Loucy (cell line): ENCODE measurements at regions not wholly inside any gene's neighbourhood (a gene's known extent, or its start where the extent isn't known, plus 50 kb on each side); places are given as distances from the start of the nearest gene placed in this dataset.

Source experiments
- EZH2phosphoT487 ChIP-seq: fragments of 200-600 bp; IDR thresholded peaks from 2 replicates; pipeline ENCODE4 v1.6.1; 2018; ENCODE audit warnings: antibody characterized with exemption, mild to moderate bottlenecking, moderate library complexity, borderline replicate concordance
- TF ChIP-seq, protein P1 (sequence below): fragments of 200-600 bp; sonication (generic); conservative IDR thresholded peaks from 2 replicates; pipeline ENCODE4 v1.5.1; 2014; ENCODE audit warnings: mild to moderate bottlenecking, antibody characterized with exemption, low read length

DNA sequence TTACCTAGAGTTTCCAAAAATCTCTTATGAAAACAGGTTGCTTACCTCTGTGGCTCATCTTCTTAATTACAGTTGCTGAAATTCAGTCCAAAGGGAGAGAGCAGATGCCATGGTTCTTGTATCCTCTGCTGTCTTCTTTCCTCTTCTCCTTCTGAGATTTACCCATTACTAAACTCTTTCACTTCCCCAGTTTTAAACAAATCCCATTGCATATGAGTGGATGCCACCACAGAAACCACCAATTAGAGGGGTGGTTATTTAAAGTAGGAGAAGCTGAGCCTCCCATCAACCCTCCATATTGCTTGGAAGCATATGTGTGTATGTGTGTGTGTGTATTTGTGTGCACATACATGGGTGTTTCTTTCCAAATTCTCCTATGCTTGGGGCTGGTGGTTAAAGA lies 128.5 kb upstream of the KCNK1 start:
- TF ChIP-seq, protein P1, sequence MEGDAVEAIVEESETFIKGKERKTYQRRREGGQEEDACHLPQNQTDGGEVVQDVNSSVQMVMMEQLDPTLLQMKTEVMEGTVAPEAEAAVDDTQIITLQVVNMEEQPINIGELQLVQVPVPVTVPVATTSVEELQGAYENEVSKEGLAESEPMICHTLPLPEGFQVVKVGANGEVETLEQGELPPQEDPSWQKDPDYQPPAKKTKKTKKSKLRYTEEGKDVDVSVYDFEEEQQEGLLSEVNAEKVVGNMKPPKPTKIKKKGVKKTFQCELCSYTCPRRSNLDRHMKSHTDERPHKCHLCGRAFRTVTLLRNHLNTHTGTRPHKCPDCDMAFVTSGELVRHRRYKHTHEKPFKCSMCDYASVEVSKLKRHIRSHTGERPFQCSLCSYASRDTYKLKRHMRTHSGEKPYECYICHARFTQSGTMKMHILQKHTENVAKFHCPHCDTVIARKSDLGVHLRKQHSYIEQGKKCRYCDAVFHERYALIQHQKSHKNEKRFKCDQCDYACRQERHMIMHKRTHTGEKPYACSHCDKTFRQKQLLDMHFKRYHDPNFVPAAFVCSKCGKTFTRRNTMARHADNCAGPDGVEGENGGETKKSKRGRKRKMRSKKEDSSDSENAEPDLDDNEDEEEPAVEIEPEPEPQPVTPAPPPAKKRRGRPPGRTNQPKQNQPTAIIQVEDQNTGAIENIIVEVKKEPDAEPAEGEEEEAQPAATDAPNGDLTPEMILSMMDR: no peak
- TF ChIP-seq EZH2phosphoT487: no peak
